Sigmoid colon (tissue), 4 donors: ENCODE measurements at regions not wholly inside any gene's neighbourhood (a gene's known extent, or its start where the extent isn't known, plus 50 kb on each side); places are given as distances from the start of the nearest gene placed in this dataset.

Source experiments
- CTCF ChIP-seq, 4 experiments: fragments of 450-650 bp in 3 of 4; fragments of 200-600 bp in 1 of 4; IDR thresholded peaks; one replicate each; pipeline ENCODE4 v1.5.1; 2016 to 2019; ENCODE audit warnings: antibody characterized with exemption in 4 of 4, mild to moderate bottlenecking in 3 of 4, moderate library complexity in 2 of 4
- EP300 ChIP-seq, 4 donors: sonication (generic); formaldehyde crosslinking; IDR thresholded peaks; one replicate each; pipeline ENCODE4 v1.6.1; 2017; ENCODE audit warnings: antibody characterized with exemption in 4 of 4
- POLR2A ChIP-seq, 2 donors: fragments of 450-650 bp; IDR thresholded peaks; one replicate each; pipeline ENCODE4 v1.6.1; 2016; ENCODE audit warnings: antibody characterized with exemption in 2 of 2, mild to moderate bottlenecking in 2 of 2, moderate library complexity in 2 of 2

GRCh38 chr9:119662329-119662728 lies 293.1 kb upstream of the BRINP1 start:
- TF ChIP-seq EP300 (IDR thresholded peaks at IDR 0.05) (no peak), CTCF (IDR thresholded peaks at IDR 0.05) (no peak), POLR2A (IDR thresholded peaks at IDR 0.05) (no peak)
